Heart left ventricle (tissue), 16 donors: ENCODE measurements at regions not wholly inside any gene's neighbourhood (a gene's known extent, or its start where the extent isn't known, plus 50 kb on each side); places are given as distances from the start of the nearest gene placed in this dataset.

Source experiments
- ATAC-seq, 4 donors: fragments of 200-7000 bp; cut with Tn5 transposase; one replicate each; pipeline ENCODE4 v1.9.1; 2020 to 2022; ENCODE audit warnings: moderate library complexity in 4 of 4, mild to moderate bottlenecking in 3 of 4, moderate number of reproducible peaks in 1 of 4
- DNase-seq, 5 donors: peaks; one replicate each; pipeline ENCODE4 v3.0.0-alpha.2; 2020
- H3K27ac ChIP-seq, 12 donors: fragments of 200-600 bp; sonication (generic) in 4 of 12; one replicate each; pipeline versions ENCODE4 v1.5.0 to v1.8.0; 2016 to 2022; ENCODE audit warnings: mild to moderate bottlenecking in 2 of 12
- H3K27me3 ChIP-seq, 9 donors: fragments of 200-600 bp; sonication (generic) in 2 of 9; one replicate each; pipeline versions ENCODE4 v1.5.1 to v1.8.0; 2016 to 2022; ENCODE audit warnings: mild to moderate bottlenecking in 3 of 9
- H3K36me3 ChIP-seq, 9 donors: fragments of 200-600 bp; sonication (generic) in 2 of 9; one replicate each; pipeline versions ENCODE4 v1.5.0 to v1.8.0; 2018 to 2022; ENCODE audit warnings: mild to moderate bottlenecking in 2 of 9
- H3K4me1 ChIP-seq, 12 donors: fragments of 200-600 bp; sonication (generic) in 4 of 12; one replicate each; pipeline versions ENCODE4 v1.5.0 to v1.8.0; 2016 to 2022; ENCODE audit warnings: mild to moderate bottlenecking in 3 of 12
- H3K4me3 ChIP-seq, 12 donors: fragments of 200-600 bp; sonication (generic) in 4 of 12; one replicate each; pipeline versions ENCODE4 v1.5.0 to v1.8.0; 2017 to 2022; ENCODE audit warnings: mild to moderate bottlenecking in 9 of 12, moderate library complexity in 4 of 12
- H3K9me3 ChIP-seq, 12 donors: fragments of 200-600 bp; sonication (generic) in 4 of 12; one replicate each; pipeline versions ENCODE4 v1.5.0 to v1.8.0; 2016 to 2022; ENCODE audit warnings: mild to moderate bottlenecking in 1 of 12
- CTCF ChIP-seq, 12 donors: fragments of 200-600 bp; sonication (generic) in 4 of 12; IDR thresholded peaks; one replicate each; pipeline versions ENCODE4 v1.5.0 to v1.8.0; 2018 to 2022; ENCODE audit warnings: antibody characterized with exemption in 12 of 12, mild to moderate bottlenecking in 5 of 12
- POLR2A ChIP-seq, 2 donors: fragments of 450-650 bp; IDR thresholded peaks; one replicate each; pipeline ENCODE4 v1.6.1; 2017; ENCODE audit warnings: antibody characterized with exemption in 2 of 2, mild to moderate bottlenecking in 2 of 2, moderate library complexity in 2 of 2
- WGBS, 4 donors: extraction: QIAGEN DNeasy Blood & Tissue Kit in 2 of 4; methylation state at CpG; one replicate each; pipeline versions ENCODE4 v1.1.5 to v1.1.7; 2013 to 2018; 5-methylcytosine and 5-hydroxymethylcytosine counted together
- intact Hi-C, 10 donors: fragments of 100-400 bp; cut with DNase I; formaldehyde crosslinking; loops; one replicate each; pipeline versions ENCODE4 v1.11.1 to v1.14.2; 2022
- donor health status: ischemic (EF 13 %, LVEDD 7.1; RV severe dilation, severe dysfunction).
- donor health status: healthy with polysubstance abuse.
- donor health status: DM: no; HTN: yes; CAD: no.
- donor health status: DM: no; HTN: no; CAD: no.
- donor health status: ischemic (EF 25% LVEDD 6.9; RV normal size, moderate dysfunction).
- donor health status: ischemic (EF 25% LVEDD 5.7; RV mildly dilated, moderate dysfunction).
- donor health status: healthy.
- donor health status: DM: yes; HTN: yes; CAD: no.
- donor health status: ischemic (EF 35%, LVEDD 5.7; RV mildly dilated, moderate dysfunction).
- donor health status: nonischemic (EF 11% LVEDD 7.7; RV severe dilation, severe dysfunction).
- donor health status: DM: yes; HTN: yes; CAD: no.
- donor health status: PGD.
- donor health status: ischemic (EF 29% LVEDD 5.4; RV normal size, mild dysfunction).
- donor health status: nonischemic (EF 23%, LVEDD 6.1; RV moderate dilation, normal function).

- TF ChIP-seq POLR2A (IDR thresholded peaks at IDR 0.05) (no peak), CTCF (IDR thresholded peaks at IDR 0.05) (no peak)
- 90 to 98% (median 94%) methylated on average over 2 of the region's 2 CpGs for WGBS, 4 donors
Measured at GRCh38 chr3:95522449-95522848, 1291.9 kb upstream of the EPHA6 start.

GRCh38 chr3:95539950-95540483 lies 1274.4 kb upstream of the EPHA6 start:
- TF ChIP-seq POLR2A (IDR thresholded peaks at IDR 0.05) (no peak), CTCF (IDR thresholded peaks at IDR 0.05) (no peak)
- Histone ChIP-seq H3K27me3 (no peaks in the 10 kb centered on the region), H3K36me3 (no peaks in the 10 kb centered on the region), H3K27ac (no peak overlapping the region), H3K4me3 (no peak overlapping the region), H3K4me1 (no peaks in the 10 kb centered on the region), H3K9me3 (peaks cover 0 to 11% (median 0%) of the 10 kb centered on the region in 12 donors)
- intact Hi-C loops, result no loop called here
- ATAC-seq (no peak), DNase-seq (no peak)

More at GRCh38 chr3:95522449-95522848, 1291.9 kb upstream of the EPHA6 start:
- H3K27me3 ChIP-seq, result no peaks in the 10 kb centered on the region
- H3K27ac ChIP-seq, result no peak overlapping the region
- no peaks in the 10 kb centered on the region for H3K36me3 ChIP-seq
- intact Hi-C loops, result no loop called here
- ATAC-seq (no peak), DNase-seq (no peak)
- H3K9me3 ChIP-seq, result no peaks in the 10 kb centered on the region
- no peaks in the 10 kb centered on the region for H3K4me1 ChIP-seq
- H3K4me3 ChIP-seq, result no peak overlapping the region

- intact Hi-C loops, result no loop called here
Measured at GRCh38 chr3:95565502-95565901, 1248.9 kb upstream of the EPHA6 start.

DNA sequence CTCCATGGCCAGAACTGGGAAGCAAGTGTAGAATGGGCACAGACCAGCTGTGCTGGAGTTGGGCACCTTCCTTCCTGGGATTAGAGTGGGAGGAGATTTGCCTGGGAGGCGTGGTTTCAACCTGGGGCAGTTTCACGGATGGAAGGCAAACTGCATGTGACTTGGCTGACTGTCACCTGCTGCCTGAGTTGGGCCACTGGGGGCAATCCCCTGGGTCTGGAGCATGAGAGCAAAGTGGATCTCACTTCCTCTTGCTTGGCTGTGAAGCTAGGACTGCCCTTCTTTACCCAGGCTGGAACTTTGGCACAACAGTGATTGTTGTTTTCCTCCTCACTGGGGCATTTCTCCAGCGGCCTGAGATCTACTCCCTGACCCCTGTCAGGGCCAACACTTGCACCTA lies 1247.0 kb upstream of the EPHA6 start:
- Histone ChIP-seq H3K9me3 (peaks cover 0 to 29% (median 0%) of the 10 kb centered on the region in 12 donors), H3K36me3 (no peaks in the 10 kb centered on the region)

More at GRCh38 chr3:95565502-95565901, 1248.9 kb upstream of the EPHA6 start:
- DNase-seq, result no peak
- no peak for ATAC-seq
- TF ChIP-seq POLR2A (IDR thresholded peaks at IDR 0.05) (no peak), CTCF (IDR thresholded peaks at IDR 0.05) (no peak)
- H3K4me3 ChIP-seq, result no peak overlapping the region
- peaks cover 0 to 29% (median 0%) of the 10 kb centered on the region in 12 donors for H3K9me3 ChIP-seq
- 87 to 94% (median 92%) methylated on average over 1 of the region's 1 CpG for WGBS, 4 donors
- H3K4me1 ChIP-seq, result no peaks in the 10 kb centered on the region
- no peak overlapping the region for H3K27ac ChIP-seq
- no peaks in the 10 kb centered on the region for H3K36me3 ChIP-seq
- H3K27me3 ChIP-seq, result no peaks in the 10 kb centered on the region

More for the DNA sequence above, 1247.0 kb upstream of the EPHA6 start:
- H3K27me3 ChIP-seq, result no peaks in the 10 kb centered on the region
- no peak overlapping the region for H3K4me3 ChIP-seq
- intact Hi-C loops, result no loop called here
- H3K4me1 ChIP-seq, result no peaks in the 10 kb centered on the region
- DNase-seq (no peak), ATAC-seq (no peak)
- TF ChIP-seq CTCF (IDR thresholded peaks at IDR 0.05) (no peak), POLR2A (IDR thresholded peaks at IDR 0.05) (no peak)
- H3K27ac ChIP-seq, result no peak overlapping the region
- WGBS, 4 donors, result 33 to 56% (median 46%) methylated on average over 3 of the region's 3 CpGs
